NCI-H1092 (cell line): ENCODE measurements at regions not wholly inside any gene's neighbourhood (a gene's known extent, or its start where the extent isn't known, plus 50 kb on each side); places are given as distances from the start of the nearest gene placed in this dataset.

Source experiments
- DNase-seq: peaks from one replicate; lab custom pipeline; 2025; lab: John Stamatoyannopoulos, UW

GRCh38 chr16:88318051-88318450 is 64.7 kb upstream of the ZNF469 start:
- no peak for DNase-seq

DNA sequence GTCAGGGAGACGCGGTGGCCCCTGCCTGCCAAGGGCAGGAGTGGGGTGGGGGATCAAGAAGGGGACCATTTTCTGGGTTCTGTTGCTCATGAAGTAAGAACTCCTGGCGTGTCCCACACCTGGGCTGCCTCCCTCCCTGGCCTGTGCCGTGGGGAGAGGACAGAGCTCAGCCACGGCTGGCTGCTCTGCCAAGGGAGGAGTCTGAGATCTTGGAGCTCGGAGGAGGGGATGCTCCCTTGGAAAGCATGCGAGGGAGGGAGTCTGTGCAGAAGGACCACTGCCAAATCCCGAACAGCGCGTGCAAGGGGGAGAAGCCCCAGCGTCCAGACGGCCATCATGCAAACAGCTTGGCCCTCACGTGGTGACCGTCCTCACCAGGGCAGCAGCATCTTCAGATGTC is 64.2 kb upstream of the ZNF469 start:
- DNase-seq = no peak

DNA sequence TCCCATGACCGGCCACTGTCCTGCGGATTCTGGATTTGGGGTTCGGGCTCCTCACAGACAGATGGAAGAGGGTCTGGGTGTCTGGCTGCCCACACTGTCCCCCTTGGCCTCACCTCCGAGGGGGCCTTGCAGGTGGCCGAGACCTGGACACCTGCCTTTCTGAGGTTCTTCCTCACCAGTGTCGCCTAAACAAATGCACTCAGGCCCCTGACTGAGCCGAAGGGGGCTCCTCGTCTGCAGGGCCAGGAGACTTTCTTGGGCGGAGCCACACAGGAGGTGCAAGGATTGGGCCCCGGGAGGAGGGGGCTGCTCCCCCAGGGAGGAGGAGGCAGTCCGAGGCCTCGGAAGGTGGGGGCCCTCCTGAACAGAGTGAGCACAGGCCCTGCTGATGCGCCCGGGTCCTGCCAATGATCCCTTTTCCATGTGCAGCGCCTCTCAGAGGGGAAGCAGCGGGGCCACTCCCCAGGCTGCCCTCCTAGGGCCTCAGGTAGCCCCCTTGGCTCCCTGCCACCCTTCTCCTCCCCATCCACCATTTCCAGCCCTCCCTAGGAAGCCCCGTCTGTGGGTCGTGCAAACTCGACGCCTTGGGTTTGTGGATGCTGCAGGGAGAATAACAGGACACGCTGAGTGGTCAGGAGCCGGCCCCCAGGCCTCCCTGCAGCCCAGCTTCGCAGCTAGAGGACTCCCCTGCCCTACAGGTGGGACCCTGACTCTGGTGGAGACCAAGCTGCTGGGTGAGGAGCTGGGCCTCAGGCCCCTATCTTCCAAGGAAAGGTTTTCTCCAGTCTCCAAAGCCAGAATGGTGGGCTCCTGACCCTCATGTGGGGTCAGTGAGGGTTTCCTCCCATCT is 63.4 kb upstream of the ZNF469 start:
- no peak for DNase-seq

DNA sequence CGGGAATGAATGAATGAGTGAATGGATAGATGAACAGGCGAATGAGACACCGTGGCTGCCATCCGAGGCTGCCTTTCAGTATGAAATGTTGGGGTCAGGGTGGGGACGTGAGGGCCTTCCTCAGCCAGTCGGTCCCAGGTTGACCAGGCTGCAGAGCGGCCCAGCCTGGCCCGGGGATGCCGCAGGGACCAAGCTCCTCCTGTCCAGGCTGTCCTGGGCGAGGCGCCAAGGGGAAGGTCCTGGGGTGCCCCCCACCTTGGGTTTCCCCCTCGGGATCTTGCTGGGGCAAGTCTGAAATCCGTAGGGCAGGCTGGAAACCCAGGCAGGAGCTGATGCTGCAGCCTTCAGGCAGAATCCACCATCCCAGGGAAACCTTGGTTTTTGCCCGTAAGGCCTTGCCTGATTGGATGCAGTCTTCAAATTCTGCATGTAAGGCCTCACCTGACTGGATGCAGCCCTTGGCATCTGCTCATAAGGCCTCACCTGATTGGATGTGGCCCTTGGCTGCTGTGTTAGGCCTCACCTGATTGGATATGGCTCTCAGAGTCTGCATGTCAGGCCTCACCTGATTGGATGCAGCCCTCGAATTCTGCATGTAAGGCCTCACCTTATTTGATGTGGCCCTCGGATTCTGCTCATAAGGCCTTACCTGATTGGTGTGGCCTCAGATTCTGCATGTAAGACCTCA is 61.7 kb upstream of the ZNF469 start:
- no peak for DNase-seq

DNA sequence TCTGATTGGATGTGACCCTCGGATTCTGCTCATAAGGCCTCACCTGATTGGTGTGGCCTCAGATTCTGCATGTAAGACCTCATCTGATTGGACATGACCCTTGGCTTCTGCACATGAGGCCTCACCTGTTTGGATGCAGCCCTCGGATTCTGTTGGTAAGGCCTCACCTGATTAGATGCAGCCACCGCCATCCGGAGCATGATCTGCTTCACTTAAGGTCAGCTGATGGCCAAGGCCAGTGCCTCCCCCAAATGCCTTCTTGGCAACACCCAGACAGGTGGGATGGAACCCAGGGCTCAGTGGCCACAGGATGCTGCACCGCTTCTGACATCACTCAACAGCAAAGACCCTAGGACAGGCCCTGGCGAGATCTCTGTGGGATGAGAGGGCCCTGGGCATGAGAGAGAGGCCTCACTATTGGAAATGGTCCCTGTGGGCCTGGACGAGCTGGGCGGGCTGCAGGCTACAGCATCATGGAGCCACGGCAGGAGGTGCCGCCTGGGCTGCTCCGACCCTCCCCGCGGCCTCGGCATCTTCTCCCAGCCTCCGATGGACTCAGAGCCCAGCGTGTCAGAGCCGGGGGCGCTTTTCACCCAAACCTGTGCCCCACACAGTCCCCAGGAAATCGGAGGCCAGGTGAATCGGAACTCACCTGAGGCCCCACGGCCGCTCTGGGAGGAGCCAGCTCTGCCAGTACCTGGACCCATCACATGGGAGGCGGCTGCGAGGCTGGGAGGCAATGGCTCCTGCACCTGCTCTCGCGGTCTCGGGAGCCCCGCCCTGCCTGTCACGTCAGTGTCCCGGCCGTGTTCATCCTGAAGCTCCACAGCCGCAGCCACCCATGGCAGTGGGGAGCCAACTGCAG is 60.9 kb upstream of the ZNF469 start:
- DNase-seq = no peak

- no peak for DNase-seq
These were observed 60.2 kb upstream of the ZNF469 start for GRCh38 chr16:88322500-88322970.

- DNase-seq = no peak
These were observed 59.7 kb upstream of the ZNF469 start for GRCh38 chr16:88323041-88323440.

- no peak for DNase-seq
These were observed 59.0 kb upstream of the ZNF469 start for GRCh38 chr16:88323546-88324330.

GRCh38 chr16:88325087-88325750 is 57.5 kb upstream of the ZNF469 start:
- DNase-seq = no peak

DNA sequence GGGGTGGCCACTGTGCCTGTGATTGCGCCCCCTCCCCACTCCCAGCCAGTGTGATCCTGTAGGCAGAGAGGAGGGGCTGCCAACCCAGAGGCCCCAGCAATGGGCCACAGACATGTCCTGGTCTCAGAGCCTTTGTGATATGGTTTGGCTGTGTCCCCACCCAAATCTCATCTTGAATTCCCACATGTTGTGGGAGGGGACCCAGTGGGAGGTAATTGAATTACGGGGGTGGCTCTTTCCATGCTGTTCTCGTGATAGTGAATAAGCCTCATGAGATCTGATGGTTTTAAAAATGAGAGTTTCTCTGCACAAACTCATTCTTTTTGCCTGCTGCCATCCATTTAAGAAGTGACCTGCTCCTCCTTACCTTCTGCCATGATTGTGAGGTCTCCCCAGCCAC is 56.8 kb upstream of the ZNF469 start:
- DNase-seq = no peak

- DNase-seq = no peak
These were observed 55.9 kb upstream of the ZNF469 start for GRCh38 chr16:88326611-88327485.

- DNase-seq = no peak
These were observed 55.0 kb upstream of the ZNF469 start for GRCh38 chr16:88327561-88328312.

- DNase-seq = no peak
These were observed 54.3 kb upstream of the ZNF469 start for GRCh38 chr16:88328313-88328980.

DNA sequence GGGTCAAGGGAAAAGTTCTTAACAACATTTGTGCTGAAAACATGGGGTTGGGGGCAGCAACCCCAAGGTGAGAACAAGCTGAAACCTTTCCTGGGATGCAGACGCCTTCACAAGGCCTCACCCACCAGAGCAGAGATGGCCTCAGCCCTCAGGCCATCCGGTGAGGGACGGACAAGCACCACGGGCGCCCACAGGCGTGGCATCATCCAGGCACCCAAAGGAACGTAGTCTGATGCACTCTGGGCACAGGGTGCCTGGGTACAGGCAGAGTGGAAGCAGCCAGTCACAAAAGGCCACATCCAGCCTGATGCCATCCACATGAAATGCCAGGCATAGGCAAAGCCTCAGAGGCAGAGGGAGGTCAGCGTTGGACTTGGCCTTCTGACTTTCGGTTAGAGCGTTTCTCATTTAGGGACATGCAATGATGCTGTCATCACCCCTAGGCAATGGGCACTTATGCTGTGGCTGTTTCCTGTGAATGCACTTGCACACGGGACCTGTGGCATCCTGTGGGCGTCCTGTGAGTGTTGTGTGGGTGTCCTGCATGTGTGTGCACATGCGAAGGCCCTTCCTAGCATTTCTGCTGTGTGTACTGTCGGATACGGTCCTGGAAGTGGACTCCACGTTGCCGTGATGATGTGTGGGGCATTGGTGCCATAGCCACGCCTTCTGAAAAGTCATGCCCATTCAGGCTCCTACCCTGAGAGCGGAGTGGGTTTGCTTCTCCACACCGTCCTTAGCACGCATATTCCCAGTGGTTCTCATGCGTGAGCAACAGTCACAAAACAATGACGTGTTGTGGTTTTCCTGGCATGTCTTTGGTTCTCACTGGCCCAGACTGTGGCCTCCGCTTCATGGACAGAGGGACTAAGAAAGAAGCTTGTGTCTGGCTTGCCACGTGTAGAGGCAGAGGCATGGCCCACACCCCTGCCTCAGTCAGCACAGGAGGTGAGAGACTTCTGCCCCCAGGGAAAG is 52.7 kb upstream of the ZNF469 start:
- DNase-seq = no peak

DNA sequence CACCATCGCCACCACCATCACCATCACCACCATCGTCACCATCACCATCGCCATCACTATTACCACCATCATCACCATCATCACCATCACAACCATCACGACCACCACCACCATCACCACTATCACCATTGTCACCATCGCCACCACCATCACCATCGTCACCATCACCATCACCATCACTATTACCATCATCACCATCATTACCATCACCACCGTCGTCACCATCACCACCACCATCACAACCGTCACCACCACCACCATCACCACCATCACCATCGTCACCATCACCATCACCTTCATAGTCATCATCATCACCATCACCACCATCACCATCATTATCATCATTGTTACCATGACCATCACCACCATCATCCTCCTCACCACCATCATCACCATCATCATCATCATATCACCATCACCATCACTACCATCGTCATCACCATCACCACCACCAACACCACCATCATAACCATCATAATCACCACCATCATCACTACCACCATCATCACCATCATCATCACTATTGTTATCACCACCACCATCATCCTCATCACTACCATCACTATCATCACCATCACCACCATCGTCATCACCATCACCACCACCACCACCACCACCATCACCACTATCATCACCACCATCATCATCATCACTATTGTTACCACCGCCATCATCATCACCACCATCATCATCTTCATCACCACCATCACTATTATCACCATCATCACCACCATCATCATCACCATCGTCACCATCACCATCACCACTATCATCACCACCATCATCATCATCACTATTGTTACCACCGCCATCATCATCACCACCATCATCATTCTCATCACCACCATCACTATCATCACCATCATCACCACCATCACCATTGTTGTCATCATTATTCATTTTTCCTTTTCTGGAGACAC is 51.5 kb upstream of the ZNF469 start:
- DNase-seq = no peak
